Bronchial epithelial cell (primary cell): ENCODE measurements at regions not wholly inside any gene's neighbourhood (a gene's known extent, or its start where the extent isn't known, plus 50 kb on each side); places are given as distances from the start of the nearest gene placed in this dataset.

Experiments used
- DNase-seq: peaks from one replicate; pipeline ENCODE4 v3.0.0-alpha.2; 2010; ENCODE audit warnings: low read depth
- FAIRE-seq: peaks from 2 replicates; lab custom pipeline; 2011; peaks lifted over from hg19 to GRCh38; lab: Jason Lieb, UNC
- H3K27me3 ChIP-seq: 2 replicates; pipeline ENCODE4 v1.5.1; 2011; ENCODE audit warnings: low read length; ENCODE audit not compliant: control insufficient read depth, insufficient read depth
- H3K36me3 ChIP-seq: 2 replicates; pipeline ENCODE4 v1.5.1; 2011; ENCODE audit warnings: low read length; ENCODE audit not compliant: control insufficient read depth, insufficient read depth
- H3K4me3 ChIP-seq: 2 replicates; pipeline ENCODE4 v1.5.1; 2011; ENCODE audit warnings: mild to moderate bottlenecking, low read depth, low read length, control low read depth
- TF ChIP-seq, protein P1 (sequence below): IDR thresholded peaks from 2 replicates; pipeline ENCODE4 v1.5.1; 2011; ENCODE audit warnings: mild to moderate bottlenecking, moderate library complexity, low read length, control low read depth, inconsistent platforms; ENCODE audit not compliant: insufficient read depth, severe bottlenecking

DNA sequence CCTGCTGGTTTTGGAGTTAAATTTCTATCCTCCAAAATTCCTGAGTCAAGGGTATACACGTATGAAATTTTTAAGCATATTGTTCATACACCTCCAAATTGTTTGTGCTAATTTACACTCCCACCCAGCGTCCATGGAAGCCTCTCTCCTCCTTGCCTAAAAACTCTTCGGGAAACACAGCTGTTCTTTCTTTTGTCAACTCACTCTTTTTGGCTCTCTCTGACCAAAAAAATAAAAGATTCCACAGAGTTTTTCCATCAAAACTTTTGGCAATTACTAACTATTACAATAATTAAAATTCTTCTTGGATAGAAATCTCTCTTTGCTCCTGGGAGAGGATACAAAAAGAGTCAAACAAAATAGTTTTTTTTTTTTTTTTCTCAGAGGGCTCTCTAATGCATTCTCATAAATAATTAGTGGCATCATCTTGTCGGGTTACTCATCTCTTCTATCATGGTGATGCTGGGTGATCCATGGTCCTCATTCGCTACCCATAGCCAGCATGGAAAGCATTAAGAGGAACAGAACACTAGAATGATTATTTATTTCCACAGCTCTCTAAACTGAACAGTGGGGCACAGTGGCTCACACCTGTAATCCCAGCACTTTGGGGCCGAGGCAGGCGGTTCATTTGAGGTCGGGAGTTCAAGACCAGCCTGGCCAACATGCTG, 310.7 kb downstream of the SFMBT2 start:
- no peak for FAIRE-seq
- TF ChIP-seq, protein P1, sequence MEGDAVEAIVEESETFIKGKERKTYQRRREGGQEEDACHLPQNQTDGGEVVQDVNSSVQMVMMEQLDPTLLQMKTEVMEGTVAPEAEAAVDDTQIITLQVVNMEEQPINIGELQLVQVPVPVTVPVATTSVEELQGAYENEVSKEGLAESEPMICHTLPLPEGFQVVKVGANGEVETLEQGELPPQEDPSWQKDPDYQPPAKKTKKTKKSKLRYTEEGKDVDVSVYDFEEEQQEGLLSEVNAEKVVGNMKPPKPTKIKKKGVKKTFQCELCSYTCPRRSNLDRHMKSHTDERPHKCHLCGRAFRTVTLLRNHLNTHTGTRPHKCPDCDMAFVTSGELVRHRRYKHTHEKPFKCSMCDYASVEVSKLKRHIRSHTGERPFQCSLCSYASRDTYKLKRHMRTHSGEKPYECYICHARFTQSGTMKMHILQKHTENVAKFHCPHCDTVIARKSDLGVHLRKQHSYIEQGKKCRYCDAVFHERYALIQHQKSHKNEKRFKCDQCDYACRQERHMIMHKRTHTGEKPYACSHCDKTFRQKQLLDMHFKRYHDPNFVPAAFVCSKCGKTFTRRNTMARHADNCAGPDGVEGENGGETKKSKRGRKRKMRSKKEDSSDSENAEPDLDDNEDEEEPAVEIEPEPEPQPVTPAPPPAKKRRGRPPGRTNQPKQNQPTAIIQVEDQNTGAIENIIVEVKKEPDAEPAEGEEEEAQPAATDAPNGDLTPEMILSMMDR, result no peak
- Histone ChIP-seq H3K27me3 (no peaks in the 10 kb centered on the region), H3K4me3 (no peak overlapping the region), H3K36me3 (no peaks in the 10 kb centered on the region)
- no peak for DNase-seq

DNA sequence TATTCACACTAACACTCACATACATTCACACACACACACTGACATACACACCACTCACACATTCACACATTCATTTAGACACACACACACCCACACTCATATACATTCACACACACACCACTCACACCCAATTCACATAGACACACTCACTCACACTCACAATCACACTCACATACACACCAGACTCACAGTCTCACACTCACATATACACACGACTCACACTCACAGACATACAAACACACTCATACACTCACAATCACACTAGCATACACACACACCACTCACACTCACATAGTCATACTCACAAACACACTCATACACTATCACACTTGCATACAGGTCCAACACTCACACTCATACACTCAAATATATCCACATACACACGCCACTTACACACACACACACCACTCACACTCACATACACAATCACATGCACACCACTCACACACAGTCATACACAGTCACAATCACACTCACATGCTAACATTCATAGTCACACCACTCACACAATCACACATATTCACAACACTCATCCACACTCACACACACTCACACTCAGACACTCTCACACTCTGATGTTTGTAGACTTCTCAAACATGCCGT, 312.6 kb downstream of the SFMBT2 start:
- no peak overlapping the region for H3K4me3 ChIP-seq
- TF ChIP-seq, protein P1, result no peak
- H3K27me3 ChIP-seq, result no peaks in the 10 kb centered on the region
- H3K36me3 ChIP-seq, result no peaks in the 10 kb centered on the region
- FAIRE-seq (peak; percentile 76), DNase-seq (no peak)

DNA sequence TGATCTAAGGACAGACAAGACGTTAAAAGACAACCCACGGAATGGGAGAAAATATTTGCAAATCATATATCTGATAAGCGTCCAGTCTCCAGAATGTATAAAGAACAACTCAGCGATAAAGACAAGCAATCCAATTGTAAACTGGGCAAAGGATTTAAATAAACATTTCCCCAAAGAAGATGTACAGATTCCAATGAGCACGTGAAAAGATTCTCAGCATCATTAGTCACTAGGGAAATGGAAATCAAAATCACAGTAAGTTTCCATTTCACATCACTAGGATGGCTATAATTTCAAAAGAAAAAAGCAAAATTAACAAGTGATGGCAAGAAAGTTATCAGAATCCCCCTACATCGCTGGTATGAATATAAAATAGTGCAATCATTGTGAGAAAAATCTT, 316.1 kb downstream of the SFMBT2 start:
- no peak overlapping the region for H3K4me3 ChIP-seq
- DNase-seq, result no peak
- H3K27me3 ChIP-seq, result no peaks in the 10 kb centered on the region
- TF ChIP-seq, protein P1, result no peak
- FAIRE-seq, result no peak
- H3K36me3 ChIP-seq, result no peaks in the 10 kb centered on the region

DNA sequence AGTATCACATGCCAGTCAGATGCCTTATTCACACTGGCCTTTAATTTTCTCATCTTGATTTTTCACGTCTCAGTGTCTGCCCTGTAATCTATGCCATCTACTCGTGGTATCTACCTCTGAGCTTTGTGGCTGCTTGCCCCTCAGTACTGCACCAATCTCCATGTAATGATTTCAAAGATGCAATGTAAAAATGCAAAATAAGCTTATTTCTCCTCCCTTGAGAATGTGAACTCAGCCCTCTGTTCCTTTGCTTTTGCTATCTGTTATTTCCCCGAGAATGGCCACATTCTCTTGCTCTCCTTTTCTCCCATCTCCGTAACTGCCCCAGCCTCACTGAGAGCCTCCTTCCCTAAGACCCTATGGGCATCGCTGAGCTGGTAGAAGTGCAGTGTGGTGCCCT, 317.5 kb downstream of the SFMBT2 start:
- FAIRE-seq (no peak), DNase-seq (no peak)
- Histone ChIP-seq H3K27me3 (no peaks in the 10 kb centered on the region), H3K4me3 (no peak overlapping the region), H3K36me3 (no peaks in the 10 kb centered on the region)
- TF ChIP-seq, protein P1, result no peak

DNA sequence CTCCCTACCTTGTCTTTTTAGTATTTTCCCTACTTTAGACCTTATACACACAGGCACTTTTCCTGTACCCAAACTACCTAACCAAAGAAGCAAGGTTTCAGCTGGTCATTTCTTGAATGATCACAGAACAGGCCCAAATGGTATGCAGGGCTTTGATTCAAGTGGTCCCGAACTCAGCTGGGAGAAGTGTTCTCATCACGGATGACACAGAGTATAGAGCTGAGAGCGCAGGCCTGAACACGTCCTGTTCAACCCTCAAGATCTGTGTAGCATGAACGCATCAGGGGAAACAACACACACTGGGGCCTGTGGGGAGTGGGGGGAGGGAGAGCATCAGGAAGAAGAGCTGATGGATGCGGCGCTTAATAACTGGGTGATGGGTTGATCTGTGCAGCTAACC, 318.2 kb downstream of the SFMBT2 start:
- TF ChIP-seq, protein P1, result no peak
- Histone ChIP-seq H3K27me3 (no peaks in the 10 kb centered on the region), H3K4me3 (no peak overlapping the region), H3K36me3 (no peaks in the 10 kb centered on the region)
- DNase-seq (peak; percentile 39), FAIRE-seq (no peak)

DNA sequence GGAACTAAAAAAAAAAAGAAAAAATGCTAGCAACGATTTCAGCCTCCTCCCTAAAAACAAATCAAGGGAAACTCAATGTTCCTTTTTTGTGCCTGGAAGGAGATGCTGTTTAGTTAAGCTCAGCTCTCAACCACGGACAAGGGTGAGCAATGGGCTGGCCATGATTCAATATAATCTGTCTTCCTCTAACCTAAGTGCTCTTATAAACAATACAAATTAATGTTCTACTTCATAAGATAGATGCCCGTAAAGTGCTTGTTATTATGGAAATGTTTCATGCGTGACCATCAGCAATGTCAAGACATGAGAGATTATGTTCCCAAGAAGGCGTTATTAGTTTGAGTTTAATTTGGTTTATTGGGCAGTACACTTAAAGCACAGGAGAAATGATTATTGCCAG, 320.3 kb downstream of the SFMBT2 start:
- DNase-seq (no peak), FAIRE-seq (no peak)
- TF ChIP-seq, protein P1, result no peak
- H3K4me3 ChIP-seq, result no peak overlapping the region
- H3K36me3 ChIP-seq, result no peaks in the 10 kb centered on the region
- no peaks in the 10 kb centered on the region for H3K27me3 ChIP-seq
